ENCODE measurements at regions not wholly inside any gene's neighbourhood (a gene's known extent, or its start where the extent isn't known, plus 50 kb on each side); places are given as distances from the start of the nearest gene placed in this dataset.

DNA sequence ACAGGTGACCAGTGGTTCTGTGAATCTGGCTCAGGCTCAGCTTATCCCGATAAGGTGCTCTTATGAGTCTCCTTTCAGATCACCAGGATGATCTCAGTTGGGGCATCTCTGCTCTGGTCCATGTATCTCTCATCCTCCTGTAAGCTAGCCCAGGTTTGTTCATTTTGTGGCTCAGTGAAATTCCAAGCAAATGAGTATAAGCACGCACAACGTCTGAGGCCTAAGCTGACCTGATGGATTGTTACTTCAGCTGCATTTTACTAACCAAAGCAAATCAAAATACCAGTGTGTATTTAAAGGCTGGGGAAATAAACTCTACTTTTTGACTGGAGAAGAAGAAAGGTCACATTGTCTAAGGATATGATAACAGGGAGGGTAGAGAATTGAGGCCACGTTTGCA lies 551.0 kb upstream of the BTBD3 start:
- H3K9me3 ChIP-seq, result no peaks in the 10 kb centered on the region
- no peaks in the 10 kb centered on the region for H3K36me3 ChIP-seq
- TF ChIP-seq, protein P1, sequence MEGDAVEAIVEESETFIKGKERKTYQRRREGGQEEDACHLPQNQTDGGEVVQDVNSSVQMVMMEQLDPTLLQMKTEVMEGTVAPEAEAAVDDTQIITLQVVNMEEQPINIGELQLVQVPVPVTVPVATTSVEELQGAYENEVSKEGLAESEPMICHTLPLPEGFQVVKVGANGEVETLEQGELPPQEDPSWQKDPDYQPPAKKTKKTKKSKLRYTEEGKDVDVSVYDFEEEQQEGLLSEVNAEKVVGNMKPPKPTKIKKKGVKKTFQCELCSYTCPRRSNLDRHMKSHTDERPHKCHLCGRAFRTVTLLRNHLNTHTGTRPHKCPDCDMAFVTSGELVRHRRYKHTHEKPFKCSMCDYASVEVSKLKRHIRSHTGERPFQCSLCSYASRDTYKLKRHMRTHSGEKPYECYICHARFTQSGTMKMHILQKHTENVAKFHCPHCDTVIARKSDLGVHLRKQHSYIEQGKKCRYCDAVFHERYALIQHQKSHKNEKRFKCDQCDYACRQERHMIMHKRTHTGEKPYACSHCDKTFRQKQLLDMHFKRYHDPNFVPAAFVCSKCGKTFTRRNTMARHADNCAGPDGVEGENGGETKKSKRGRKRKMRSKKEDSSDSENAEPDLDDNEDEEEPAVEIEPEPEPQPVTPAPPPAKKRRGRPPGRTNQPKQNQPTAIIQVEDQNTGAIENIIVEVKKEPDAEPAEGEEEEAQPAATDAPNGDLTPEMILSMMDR (IDR thresholded peaks at IDR 0.05), result no peak
- no peak for TF ChIP-seq POLR2A (IDR thresholded peaks at IDR 0.05)
- H3K27me3 ChIP-seq, result no peaks in the 10 kb centered on the region
- no peak for DNase-seq
- H3K27ac ChIP-seq, result no peak overlapping the region
- H3K4me3 ChIP-seq, result no peak overlapping the region
- H3K4me1 ChIP-seq, result no peaks in the 10 kb centered on the region

DNA sequence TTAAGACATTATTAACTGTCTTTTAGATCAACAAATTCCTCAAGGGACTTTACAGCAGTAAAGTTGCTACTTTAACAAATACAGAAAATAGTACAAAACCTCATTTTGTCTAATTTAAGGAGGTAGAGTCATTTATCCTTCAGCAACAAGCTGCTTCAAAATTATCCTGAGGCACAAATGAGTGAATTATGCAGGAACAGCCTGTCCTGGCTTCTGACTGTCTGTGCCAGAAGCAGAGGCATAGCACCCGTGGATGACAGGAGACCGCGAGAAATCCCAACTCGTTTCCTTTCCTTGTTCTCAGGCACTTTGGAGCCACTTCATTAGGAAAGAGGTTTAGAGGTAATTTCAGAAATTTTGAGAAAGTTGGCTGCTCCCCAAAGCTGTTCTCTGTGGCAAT lies 549.2 kb upstream of the BTBD3 start:
- H3K9me3 ChIP-seq, result no peaks in the 10 kb centered on the region
- TF ChIP-seq, protein P1 (IDR thresholded peaks at IDR 0.05), result no peak
- TF ChIP-seq POLR2A (IDR thresholded peaks at IDR 0.05), result no peak
- no peaks in the 10 kb centered on the region for H3K4me1 ChIP-seq
- no peaks in the 10 kb centered on the region for H3K27me3 ChIP-seq
- H3K27ac ChIP-seq, result no peak overlapping the region
- DNase-seq, result no peak
- no peaks in the 10 kb centered on the region for H3K36me3 ChIP-seq
- no peak overlapping the region for H3K4me3 ChIP-seq

DNA sequence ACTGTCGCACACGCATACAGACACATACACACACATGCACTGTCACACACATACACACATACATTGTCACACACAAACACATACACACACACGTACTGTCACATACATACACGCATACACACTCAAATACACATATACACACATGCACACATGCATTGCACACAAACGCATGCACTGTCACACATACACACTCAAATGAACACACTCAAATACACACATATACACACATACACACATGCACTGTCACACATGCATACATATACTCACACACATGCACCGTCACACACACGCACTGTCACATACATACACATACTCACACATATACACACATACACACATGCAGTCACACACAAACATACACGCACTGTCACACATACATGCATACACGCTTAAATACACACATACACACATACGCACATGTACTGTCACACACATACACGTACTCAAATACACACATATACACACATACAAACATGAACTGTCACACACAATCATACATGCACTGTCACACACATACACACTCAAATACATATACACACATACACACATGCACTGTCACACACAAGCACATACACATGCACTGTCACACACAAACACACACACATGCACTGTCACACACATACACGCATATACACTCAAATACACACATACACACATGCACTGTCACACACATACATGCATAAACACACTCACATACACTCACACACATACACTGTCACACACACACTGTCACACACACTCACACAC lies 548.6 kb upstream of the BTBD3 start:
- DNase-seq, result no peak
- Histone ChIP-seq H3K36me3 (no peaks in the 10 kb centered on the region), H3K27me3 (no peaks in the 10 kb centered on the region), H3K27ac (no peak overlapping the region), H3K4me1 (no peaks in the 10 kb centered on the region), H3K4me3 (no peak overlapping the region), H3K9me3 (no peaks in the 10 kb centered on the region)
- TF ChIP-seq, protein P1 (IDR thresholded peaks at IDR 0.05), result no peak
- TF ChIP-seq POLR2A (IDR thresholded peaks at IDR 0.05), result no peak

DNA sequence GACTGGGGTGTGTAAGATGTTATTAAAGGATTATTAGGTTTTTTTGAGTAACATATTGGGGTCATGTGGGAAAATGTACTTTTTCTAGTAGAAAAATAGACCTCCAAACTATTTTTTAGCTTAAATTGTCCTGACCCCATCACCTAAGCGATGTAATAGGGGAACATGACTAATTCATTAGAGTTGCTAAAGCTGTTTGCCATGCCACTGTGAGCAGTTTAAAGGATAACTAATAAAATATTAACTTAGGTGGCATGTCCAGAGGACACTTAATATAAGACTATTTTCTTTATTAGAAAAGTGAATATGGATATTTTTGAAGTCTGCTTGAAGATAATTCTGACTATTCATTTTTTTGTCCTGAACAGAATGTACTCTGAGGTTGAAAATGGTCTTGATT lies 545.9 kb upstream of the BTBD3 start:
- no peak for DNase-seq
- H3K4me1 ChIP-seq, result peaks cover 0 to 10% (median 0%) of the 10 kb centered on the region in 4 donors
- no peaks in the 10 kb centered on the region for H3K36me3 ChIP-seq
- no peaks in the 10 kb centered on the region for H3K27me3 ChIP-seq
- H3K27ac ChIP-seq, result no peak overlapping the region
- no peak overlapping the region for H3K4me3 ChIP-seq
- TF ChIP-seq POLR2A (IDR thresholded peaks at IDR 0.05), result no peak
- TF ChIP-seq, protein P1 (IDR thresholded peaks at IDR 0.05), result no peak
- H3K9me3 ChIP-seq, result no peaks in the 10 kb centered on the region

DNA sequence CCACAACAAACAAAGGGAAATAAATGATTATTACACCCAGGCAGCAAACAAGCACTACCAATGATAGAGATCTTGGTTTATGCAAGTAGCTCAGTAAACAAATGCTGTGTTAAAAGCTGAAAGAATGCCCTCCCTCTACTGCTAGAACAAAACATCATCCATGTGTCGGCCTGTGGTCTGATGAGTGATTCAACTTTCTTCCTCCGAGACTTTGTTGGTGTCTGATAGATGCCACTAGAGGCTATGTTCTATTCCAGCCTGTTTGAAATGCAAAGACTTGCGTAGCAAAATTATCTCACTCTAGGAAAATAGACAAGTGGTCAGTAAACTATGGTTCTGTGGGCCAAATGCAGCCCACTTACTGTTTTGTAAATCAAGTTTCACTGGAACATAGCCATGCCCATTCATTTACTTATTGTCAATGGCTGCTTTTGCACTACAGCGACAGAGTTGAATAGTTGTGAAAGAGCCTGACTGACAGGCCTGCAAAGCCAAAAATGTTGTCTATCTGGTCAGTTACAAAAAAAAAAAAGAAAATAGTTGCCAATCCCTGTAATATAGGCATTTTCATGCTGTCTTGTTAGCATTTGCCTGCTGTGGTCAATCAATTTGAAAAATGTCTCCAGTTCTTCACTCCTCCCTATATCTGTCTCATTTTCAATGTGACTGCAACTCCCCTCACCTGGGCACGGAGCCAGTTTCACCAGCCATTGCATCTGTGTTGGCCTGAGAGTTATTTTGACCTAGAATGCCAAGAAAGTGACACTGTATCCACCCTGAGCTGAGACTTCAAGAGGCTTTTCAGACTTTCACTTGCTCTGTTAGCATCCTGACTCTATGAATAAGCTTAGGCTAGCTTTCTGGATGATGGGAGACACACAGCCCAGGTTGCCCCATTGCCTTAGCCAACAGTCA lies 544.6 kb upstream of the BTBD3 start:
- Histone ChIP-seq H3K27ac (no peak overlapping the region), H3K27me3 (no peaks in the 10 kb centered on the region), H3K4me1 (peaks cover 0 to 10% (median 0%) of the 10 kb centered on the region in 4 donors), H3K4me3 (no peak overlapping the region), H3K36me3 (no peaks in the 10 kb centered on the region), H3K9me3 (no peaks in the 10 kb centered on the region)
- no peak for DNase-seq
- TF ChIP-seq, protein P1 (IDR thresholded peaks at IDR 0.05), result no peak
- no peak for TF ChIP-seq POLR2A (IDR thresholded peaks at IDR 0.05)

All from Peyer's patch (tissue), 4 donors.